Endodermal cell (in vitro differentiated cells): ENCODE measurements at regions not wholly inside any gene's neighbourhood (a gene's known extent, or its start where the extent isn't known, plus 50 kb on each side); places are given as distances from the start of the nearest gene placed in this dataset.

Experiments
- DNase-seq: peaks from one replicate; pipeline ENCODE4 v3.0.0-alpha.2; 2017
- H3K27ac ChIP-seq: 2 replicates; pipeline ENCODE4 v1.5.1; 2013; ENCODE audit warnings: mild to moderate bottlenecking, low read depth, low read length, moderate library complexity
- H3K27me3 ChIP-seq: 2 replicates; pipeline ENCODE4 v1.6.1; 2013; ENCODE audit warnings: mild to moderate bottlenecking, low read length, moderate library complexity; ENCODE audit not compliant: insufficient read depth, control insufficient read depth, poor library complexity, severe bottlenecking
- H3K36me3 ChIP-seq: 2 replicates; pipeline ENCODE4 v1.7.0; 2013; ENCODE audit warnings: mild to moderate bottlenecking, low read length, moderate library complexity; ENCODE audit not compliant: control insufficient read depth, insufficient read depth
- H3K4me1 ChIP-seq: one replicate; pipeline ENCODE4 v1.7.0; 2013; ENCODE audit warnings: low read length; ENCODE audit not compliant: control insufficient read depth, insufficient read depth
- H3K4me3 ChIP-seq: 2 replicates; pipeline ENCODE4 v1.5.1; 2013; ENCODE audit warnings: mild to moderate bottlenecking, low read length, moderate library complexity
- H3K9ac ChIP-seq: 2 replicates; pipeline ENCODE4 v1.6.1; 2013; ENCODE audit warnings: mild to moderate bottlenecking, low read length, moderate library complexity; ENCODE audit not compliant: poor library complexity, severe bottlenecking; ENCODE audit errors: extremely low read depth
- H3K9me3 ChIP-seq: 2 replicates; pipeline ENCODE4 v1.6.1; 2013; ENCODE audit warnings: mild to moderate bottlenecking, low read length, moderate library complexity; ENCODE audit not compliant: control insufficient read depth
- H3K27ac Mint-ChIP-seq: 2 replicates; pipeline ENCODE4 v1.8.0; 2020; ENCODE audit warnings: mixed read lengths
- H3K27me3 Mint-ChIP-seq: 2 replicates; pipeline ENCODE4 v1.8.0; 2021; ENCODE audit warnings: mild to moderate bottlenecking, mixed read lengths; ENCODE audit not compliant: insufficient read depth
- H3K36me3 Mint-ChIP-seq: 2 replicates; pipeline ENCODE4 v1.8.0; 2020; ENCODE audit warnings: low read depth, mixed read lengths
- H3K4me1 Mint-ChIP-seq: 2 replicates; pipeline ENCODE4 v1.8.0; 2020; ENCODE audit warnings: mixed read lengths
- H3K4me3 Mint-ChIP-seq: 2 replicates; pipeline ENCODE4 v1.8.0; 2020; ENCODE audit warnings: mild to moderate bottlenecking, moderate library complexity, mixed read lengths
- H3K9me3 Mint-ChIP-seq: 2 replicates; pipeline ENCODE4 v1.8.0; 2020; ENCODE audit warnings: mild to moderate bottlenecking, mixed read lengths
- CTCF ChIP-seq: fragments of 200-600 bp; sonication (generic); conservative IDR thresholded peaks from 2 replicates; pipeline ENCODE4 v1.5.0; 2021; ENCODE audit warnings: antibody characterized with exemption, mild to moderate bottlenecking
- WGBS, 2 experiments: methylation state at CpG; one replicate each; pipeline versions ENCODE4 v1.1.5 to v1.1.7; 2013; ENCODE audit warnings: missing lambda C conversion rate in 2 of 2, mixed read lengths in 1 of 2; ENCODE audit not compliant: insufficient coverage in 1 of 2, insufficient read length in 1 of 2; 5-methylcytosine and 5-hydroxymethylcytosine counted together

- Histone ChIP-seq H3K9ac (no peak overlapping the region), H3K4me1 (no peaks in the 10 kb centered on the region), H3K27ac (no peak overlapping the region), H3K4me3 (no peak overlapping the region), H3K36me3 (no peaks in the 10 kb centered on the region), H3K9me3 (no peaks in the 10 kb centered on the region), H3K27me3 (no peaks in the 10 kb centered on the region)
- no peak overlapping the region for H3K4me3 Mint-ChIP-seq
- H3K27ac Mint-ChIP-seq = no peak overlapping the region
- WGBS, 2 experiments = 71 to 84% methylated on average over 5 to 7 of the region's 7 CpGs
- peaks cover 6% of the 10 kb centered on the region for H3K4me1 Mint-ChIP-seq
- peaks cover 2% of the 10 kb centered on the region for H3K9me3 Mint-ChIP-seq
- no peaks in the 10 kb centered on the region for H3K27me3 Mint-ChIP-seq
- DNase-seq = no peak
- peaks cover 3% of the 10 kb centered on the region for H3K36me3 Mint-ChIP-seq
- no peak for TF ChIP-seq CTCF
These were observed 458.4 kb upstream of the SOX5 start for GRCh38 chr12:24407884-24408283.

DNA sequence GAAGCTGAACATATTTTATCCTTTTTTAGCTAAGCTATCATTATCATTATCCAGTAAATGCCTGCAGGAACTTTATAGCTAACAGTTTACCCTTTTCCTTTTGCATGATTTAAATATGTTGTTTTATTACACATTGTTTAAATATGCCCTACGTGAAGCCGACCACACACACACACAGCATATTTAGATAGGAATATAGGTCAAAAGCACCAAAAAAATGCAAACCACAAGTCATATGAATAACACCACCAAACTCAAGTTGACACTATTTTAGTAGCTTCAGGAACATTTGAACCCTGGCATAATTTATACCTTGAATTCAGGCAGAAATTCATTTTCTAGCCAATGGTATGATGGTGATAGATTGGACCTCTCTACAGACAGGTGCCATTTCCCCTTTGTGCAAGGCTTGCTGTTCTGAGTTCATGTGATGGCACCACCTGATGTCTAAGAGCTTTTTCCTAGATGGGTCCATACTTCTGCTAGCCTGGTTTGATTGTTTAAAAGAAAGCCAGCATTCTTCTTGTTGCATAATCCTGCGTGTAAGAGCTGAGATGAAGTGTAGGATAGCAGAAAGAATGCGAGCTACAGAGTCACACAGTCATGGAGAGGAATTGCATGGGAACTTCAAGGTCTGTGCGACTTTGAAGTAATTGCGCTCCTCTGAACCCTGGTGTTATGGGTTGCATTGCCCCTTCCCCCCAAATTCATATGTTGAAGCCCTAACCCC, 454.8 kb upstream of the SOX5 start:
- H3K9me3 ChIP-seq = no peaks in the 10 kb centered on the region
- no peaks in the 10 kb centered on the region for H3K4me1 ChIP-seq
- Mint-ChIP-seq H3K27me3 (no peaks in the 10 kb centered on the region), H3K27ac (no peak overlapping the region), H3K9me3 (peaks cover 2% of the 10 kb centered on the region), H3K4me1 (peaks cover 12% of the 10 kb centered on the region), H3K36me3 (no peaks in the 10 kb centered on the region), H3K4me3 (no peak overlapping the region)
- no peaks in the 10 kb centered on the region for H3K36me3 ChIP-seq
- WGBS, 2 experiments = 91 to 93% methylated on average over 3 to 6 of the region's 6 CpGs
- no peak overlapping the region for H3K27ac ChIP-seq
- DNase-seq = no peak
- no peak for TF ChIP-seq CTCF
- no peak overlapping the region for H3K9ac ChIP-seq
- H3K4me3 ChIP-seq = no peak overlapping the region
- H3K27me3 ChIP-seq = no peaks in the 10 kb centered on the region

GRCh38 chr12:24400533-24400932, 451.1 kb upstream of the SOX5 start:
- WGBS, 2 experiments = 91% methylated on average over 1 of the region's 1 CpG; no CpG with 5 or more reads in 1 of the 2 experiments
- no peaks in the 10 kb centered on the region for H3K27me3 Mint-ChIP-seq
- H3K36me3 Mint-ChIP-seq = no peaks in the 10 kb centered on the region
- H3K27ac ChIP-seq = no peak overlapping the region
- no peaks in the 10 kb centered on the region for H3K4me1 ChIP-seq
- no peaks in the 10 kb centered on the region for H3K9me3 Mint-ChIP-seq
- H3K4me3 Mint-ChIP-seq = no peak overlapping the region
- no peak overlapping the region for H3K27ac Mint-ChIP-seq
- no peak for TF ChIP-seq CTCF
- no peaks in the 10 kb centered on the region for H3K36me3 ChIP-seq
- H3K27me3 ChIP-seq = no peaks in the 10 kb centered on the region
- H3K9me3 ChIP-seq = no peaks in the 10 kb centered on the region
- H3K9ac ChIP-seq = no peak overlapping the region
- no peak overlapping the region for H3K4me3 ChIP-seq
- H3K4me1 Mint-ChIP-seq = peaks cover 20% of the 10 kb centered on the region
- DNase-seq = no peak
